KMS-11 (cell line): ENCODE measurements at regions not wholly inside any gene's neighbourhood (a gene's known extent, or its start where the extent isn't known, plus 50 kb on each side); places are given as distances from the start of the nearest gene placed in this dataset.

Experiments
- H2AFZ ChIP-seq: fragments of 200-600 bp; sonication (generic); 2 replicates; pipeline ENCODE4 v1.6.1; 2016; ENCODE audit warnings: antibody characterized with exemption, mixed run types, low read depth
- H3K27ac ChIP-seq: fragments of 200-600 bp; sonication (generic); 2 replicates; pipeline ENCODE4 v1.6.1; 2016; ENCODE audit warnings: mild to moderate bottlenecking, mixed run types
- H3K27me3 ChIP-seq: fragments of 200-600 bp; sonication (generic); 2 replicates; pipeline ENCODE4 v1.6.1; 2017; ENCODE audit warnings: mild to moderate bottlenecking, low read depth, mixed run types, moderate library complexity; ENCODE audit not compliant: insufficient read depth
- H3K36me3 ChIP-seq: fragments of 200-600 bp; sonication (generic); 2 replicates; pipeline ENCODE4 v1.6.1; 2017; ENCODE audit warnings: mild to moderate bottlenecking, mixed run types; ENCODE audit not compliant: insufficient read depth
- H3K4me1 ChIP-seq: fragments of 200-600 bp; sonication (generic); 2 replicates; pipeline ENCODE4 v1.6.1; 2016; ENCODE audit warnings: mild to moderate bottlenecking, low read depth, mixed run types; ENCODE audit not compliant: poor library complexity, severe bottlenecking
- H3K4me2 ChIP-seq: fragments of 200-600 bp; sonication (generic); 2 replicates; pipeline ENCODE4 v1.7.0; 2016; ENCODE audit warnings: mild to moderate bottlenecking, mixed run types
- H3K4me3 ChIP-seq: fragments of 200-600 bp; sonication (generic); IDR thresholded peaks from 2 replicates; pipeline ENCODE4 v1.6.1; 2017; ENCODE audit warnings: low read depth, low read length, mixed read lengths; ENCODE audit not compliant: insufficient read depth
- H3K79me2 ChIP-seq: fragments of 200-600 bp; sonication (generic); 2 replicates; pipeline ENCODE4 v1.6.1; 2016; ENCODE audit warnings: low read depth, mixed run types; ENCODE audit not compliant: insufficient read depth
- H3K9ac ChIP-seq: fragments of 200-600 bp; sonication (generic); 2 replicates; pipeline ENCODE4 v1.6.1; 2016; ENCODE audit warnings: mild to moderate bottlenecking, mixed run types
- H4K20me1 ChIP-seq: fragments of 200-600 bp; sonication (generic); 2 replicates; pipeline ENCODE4 v1.6.1; 2016; ENCODE audit warnings: mild to moderate bottlenecking, mixed run types; ENCODE audit not compliant: insufficient read depth
- CTCF ChIP-seq: fragments of 200-600 bp; sonication (generic); conservative IDR thresholded peaks from 2 replicates; pipeline ENCODE4 v1.6.1; 2017; ENCODE audit warnings: low read depth, mild to moderate bottlenecking, antibody characterized with exemption, low read length, moderate library complexity, mixed read lengths

DNA sequence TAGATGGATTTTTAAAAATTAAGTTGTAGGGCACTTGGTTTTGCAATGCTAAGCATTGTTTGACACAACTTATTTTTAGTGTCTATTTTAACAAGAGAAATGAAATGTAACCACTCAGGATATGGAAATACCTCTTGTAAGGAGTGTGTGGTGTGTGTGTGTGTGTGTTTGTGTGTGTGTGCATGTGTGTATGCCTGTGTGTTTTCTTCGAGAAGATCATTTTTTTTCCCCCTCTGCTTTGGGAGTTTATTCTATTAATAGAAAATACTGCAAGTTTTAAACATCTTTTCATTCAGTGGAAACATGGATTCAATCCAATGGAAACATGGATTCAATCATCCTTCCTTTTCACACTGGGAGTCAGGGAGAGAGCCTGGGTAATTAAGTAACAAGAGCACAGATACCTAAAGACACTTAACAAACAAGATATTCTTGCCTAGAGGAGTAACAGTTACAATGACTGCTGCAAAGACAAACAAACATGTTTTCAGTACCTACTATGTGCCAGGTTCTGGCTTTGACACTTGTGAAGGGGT lies 567.2 kb upstream of the TBL1XR1 start:
- no peak for TF ChIP-seq CTCF
- Histone ChIP-seq H4K20me1 (no peaks in the 10 kb centered on the region), H3K4me1 (no peaks in the 10 kb centered on the region), H3K4me2 (no peak overlapping the region), H3K4me3 (no peak overlapping the region), H3K36me3 (no peaks in the 10 kb centered on the region), H3K27me3 (no peaks in the 10 kb centered on the region), H3K79me2 (no peaks in the 10 kb centered on the region), H3K9ac (no peak overlapping the region), H3K27ac (no peak overlapping the region), H2AFZ (no peak overlapping the region)

DNA sequence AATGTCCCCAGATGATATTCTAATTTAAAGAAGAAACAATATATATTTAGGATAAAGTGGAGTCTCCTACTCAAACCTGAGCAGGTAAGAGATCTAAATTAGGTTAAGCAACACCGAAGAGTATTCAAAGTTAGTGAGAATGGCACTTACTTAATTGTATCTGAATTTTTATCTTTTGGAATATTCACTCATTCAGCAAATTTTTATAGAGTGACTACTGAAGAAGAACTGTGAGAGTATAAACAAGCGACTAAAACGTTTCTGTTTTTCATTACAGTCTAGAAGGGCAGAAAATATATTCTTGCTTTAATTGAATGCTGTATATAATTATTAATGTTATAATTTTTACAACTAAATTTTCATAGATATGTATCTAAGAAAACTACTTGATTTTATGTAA lies 567.7 kb upstream of the TBL1XR1 start:
- no peak overlapping the region for H3K4me2 ChIP-seq
- no peak overlapping the region for H3K9ac ChIP-seq
- H3K27me3 ChIP-seq, result no peaks in the 10 kb centered on the region
- H4K20me1 ChIP-seq, result no peaks in the 10 kb centered on the region
- H3K4me1 ChIP-seq, result no peaks in the 10 kb centered on the region
- no peak overlapping the region for H2AFZ ChIP-seq
- H3K27ac ChIP-seq, result no peak overlapping the region
- TF ChIP-seq CTCF, result no peak
- H3K79me2 ChIP-seq, result no peaks in the 10 kb centered on the region
- no peak overlapping the region for H3K4me3 ChIP-seq
- no peaks in the 10 kb centered on the region for H3K36me3 ChIP-seq

DNA sequence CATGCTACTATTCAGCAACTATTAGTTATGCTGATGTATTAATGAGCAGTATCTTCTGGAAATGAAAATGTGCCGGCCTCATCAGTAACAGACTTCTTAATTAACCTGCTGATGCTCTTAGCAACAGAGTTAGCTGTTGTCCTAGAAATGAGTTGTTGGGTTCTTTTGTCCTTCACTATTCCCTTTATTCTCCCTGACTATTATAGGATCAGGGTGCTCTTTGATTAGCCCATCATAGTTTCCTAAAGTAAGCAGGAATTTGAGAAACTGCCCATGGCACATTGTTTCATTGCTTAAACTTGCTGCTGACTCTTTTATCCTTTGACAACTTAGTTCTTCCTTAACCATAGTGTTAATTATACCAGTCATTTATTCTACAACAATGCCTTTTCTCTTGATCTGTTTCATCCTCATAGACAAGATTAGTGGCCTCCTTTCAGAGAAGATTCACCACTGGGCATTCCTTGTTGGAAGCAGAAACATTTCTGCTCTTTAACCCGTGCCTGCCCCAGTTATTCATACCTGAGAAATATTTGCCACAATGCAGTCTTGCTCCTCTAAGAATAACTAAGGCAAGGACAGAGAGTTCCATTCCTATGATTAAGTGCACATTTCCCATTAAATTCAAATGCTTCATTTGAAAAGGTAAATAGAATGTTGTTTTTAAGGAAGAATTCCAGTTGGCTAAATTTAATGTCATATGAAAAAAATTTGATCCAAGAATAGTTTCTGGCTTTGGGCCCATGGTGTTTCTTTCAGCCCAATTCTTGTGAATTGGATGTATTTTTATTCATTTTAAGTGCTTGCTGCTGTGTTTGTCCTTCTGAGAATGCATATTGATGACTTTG lies 573.3 kb upstream of the TBL1XR1 start:
- no peaks in the 10 kb centered on the region for H4K20me1 ChIP-seq
- no peaks in the 10 kb centered on the region for H3K27me3 ChIP-seq
- no peak overlapping the region for H3K4me3 ChIP-seq
- no peak overlapping the region for H3K9ac ChIP-seq
- no peak overlapping the region for H2AFZ ChIP-seq
- no peak overlapping the region for H3K27ac ChIP-seq
- no peaks in the 10 kb centered on the region for H3K36me3 ChIP-seq
- no peaks in the 10 kb centered on the region for H3K79me2 ChIP-seq
- no peak for TF ChIP-seq CTCF
- H3K4me1 ChIP-seq, result no peaks in the 10 kb centered on the region
- H3K4me2 ChIP-seq, result no peak overlapping the region

DNA sequence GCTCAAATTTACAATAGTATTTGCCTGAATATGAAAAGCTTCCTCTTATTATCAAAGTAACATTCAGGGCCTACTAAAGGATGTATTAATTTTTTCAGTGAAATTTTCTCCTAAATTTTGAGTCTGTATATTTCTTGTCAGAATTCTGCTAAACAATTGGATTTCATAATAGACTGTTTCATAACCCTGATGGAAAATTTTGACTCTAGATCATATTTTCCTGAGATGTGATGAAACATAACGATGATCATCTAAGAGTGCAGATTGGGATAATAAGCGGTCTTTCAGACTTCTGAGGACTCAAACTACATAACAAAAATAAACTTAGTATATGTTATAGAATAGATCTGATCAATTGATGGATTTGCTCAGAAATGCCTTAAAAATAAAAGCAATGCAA lies 574.5 kb upstream of the TBL1XR1 start:
- no peak overlapping the region for H3K27ac ChIP-seq
- H3K27me3 ChIP-seq, result no peaks in the 10 kb centered on the region
- H3K4me3 ChIP-seq, result no peak overlapping the region
- H3K36me3 ChIP-seq, result no peaks in the 10 kb centered on the region
- no peaks in the 10 kb centered on the region for H4K20me1 ChIP-seq
- no peak overlapping the region for H3K4me2 ChIP-seq
- no peak overlapping the region for H2AFZ ChIP-seq
- no peak overlapping the region for H3K9ac ChIP-seq
- H3K4me1 ChIP-seq, result no peaks in the 10 kb centered on the region
- H3K79me2 ChIP-seq, result no peaks in the 10 kb centered on the region
- TF ChIP-seq CTCF, result no peak
